ENCODE measurements at regions not wholly inside any gene's neighbourhood (a gene's known extent, or its start where the extent isn't known, plus 50 kb on each side); places are given as distances from the start of the nearest gene placed in this dataset.

GRCh38 chr2:56018267-56018666 is 94.7 kb upstream of the EFEMP1 start:
- TF ChIP-seq, protein P1, sequence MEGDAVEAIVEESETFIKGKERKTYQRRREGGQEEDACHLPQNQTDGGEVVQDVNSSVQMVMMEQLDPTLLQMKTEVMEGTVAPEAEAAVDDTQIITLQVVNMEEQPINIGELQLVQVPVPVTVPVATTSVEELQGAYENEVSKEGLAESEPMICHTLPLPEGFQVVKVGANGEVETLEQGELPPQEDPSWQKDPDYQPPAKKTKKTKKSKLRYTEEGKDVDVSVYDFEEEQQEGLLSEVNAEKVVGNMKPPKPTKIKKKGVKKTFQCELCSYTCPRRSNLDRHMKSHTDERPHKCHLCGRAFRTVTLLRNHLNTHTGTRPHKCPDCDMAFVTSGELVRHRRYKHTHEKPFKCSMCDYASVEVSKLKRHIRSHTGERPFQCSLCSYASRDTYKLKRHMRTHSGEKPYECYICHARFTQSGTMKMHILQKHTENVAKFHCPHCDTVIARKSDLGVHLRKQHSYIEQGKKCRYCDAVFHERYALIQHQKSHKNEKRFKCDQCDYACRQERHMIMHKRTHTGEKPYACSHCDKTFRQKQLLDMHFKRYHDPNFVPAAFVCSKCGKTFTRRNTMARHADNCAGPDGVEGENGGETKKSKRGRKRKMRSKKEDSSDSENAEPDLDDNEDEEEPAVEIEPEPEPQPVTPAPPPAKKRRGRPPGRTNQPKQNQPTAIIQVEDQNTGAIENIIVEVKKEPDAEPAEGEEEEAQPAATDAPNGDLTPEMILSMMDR (IDR thresholded peaks at IDR 0.05): no peak
- no peak for TF ChIP-seq POLR2A (IDR thresholded peaks at IDR 0.05)
